OCI-LY1 (cell line): ENCODE measurements at regions not wholly inside any gene's neighbourhood (a gene's known extent, or its start where the extent isn't known, plus 50 kb on each side); places are given as distances from the start of the nearest gene placed in this dataset.

Experiments
- H2AFZ ChIP-seq: fragments of 200-600 bp; sonication (generic), shearing (Covaris generic); 2 replicates; pipeline ENCODE4 v1.6.0; 2014; ENCODE audit warnings: antibody characterized with exemption, mild to moderate bottlenecking, low read length
- H3F3A ChIP-seq: fragments of 200-600 bp; sonication (generic), shearing (Covaris generic); 2 replicates; pipeline ENCODE4 v1.6.0; 2014; ENCODE audit warnings: mild to moderate bottlenecking, antibody characterized with exemption, low read length, moderate library complexity; ENCODE audit not compliant: insufficient read depth
- H3K27ac ChIP-seq: fragments of 200-600 bp; sonication (generic); 2 replicates; pipeline ENCODE4 v1.5.1; 2014; ENCODE audit warnings: low read length, mixed run types, mild to moderate bottlenecking, low read depth; ENCODE audit not compliant: poor library complexity, severe bottlenecking
- H3K27me3 ChIP-seq: fragments of 200-600 bp; sonication (generic); 2 replicates; pipeline ENCODE4 v1.6.0; 2014; ENCODE audit warnings: antibody characterized with exemption, mild to moderate bottlenecking, low read length, moderate library complexity; ENCODE audit not compliant: insufficient read depth
- H3K36me3 ChIP-seq: fragments of 200-600 bp; sonication (generic); 2 replicates; pipeline ENCODE4 v1.6.1; 2014; ENCODE audit warnings: mild to moderate bottlenecking, antibody characterized with exemption, low read length, moderate library complexity, mixed read lengths; ENCODE audit not compliant: insufficient read depth
- H3K4me1 ChIP-seq: fragments of 200-600 bp; sonication (generic); 2 replicates; pipeline ENCODE4 v1.5.1; 2014; ENCODE audit warnings: mild to moderate bottlenecking, low read length, moderate library complexity; ENCODE audit not compliant: insufficient read depth, severe bottlenecking
- H3K4me2 ChIP-seq: fragments of 200-600 bp; sonication (generic), shearing (Covaris generic); 2 replicates; pipeline ENCODE4 v1.6.1; 2014; ENCODE audit warnings: low read length
- H3K4me3 ChIP-seq: fragments of 200-600 bp; sonication (generic); 2 replicates; pipeline ENCODE4 v1.5.1; 2014; ENCODE audit warnings: low read length, low read depth, mild to moderate bottlenecking, mixed read lengths; ENCODE audit not compliant: poor library complexity, severe bottlenecking
- H3K79me2 ChIP-seq: fragments of 200-600 bp; shearing (Covaris generic); 2 replicates; pipeline ENCODE4 v1.6.1; 2016; ENCODE audit warnings: mixed run types, low read length, mixed read lengths; ENCODE audit not compliant: insufficient read depth
- H3K9ac ChIP-seq: fragments of 200-600 bp; sonication (generic), shearing (Covaris generic); 2 replicates; pipeline ENCODE4 v1.6.1; 2014; ENCODE audit warnings: mild to moderate bottlenecking, low read length, mixed read lengths
- H3K9me2 ChIP-seq: fragments of 200-600 bp; sonication (generic), shearing (Covaris generic); 2 replicates; pipeline ENCODE4 v1.6.1; 2014; ENCODE audit warnings: low read depth, mild to moderate bottlenecking, low read length, mixed read lengths
- H3K9me3 ChIP-seq: fragments of 200-600 bp; shearing (Covaris generic); 2 replicates; pipeline ENCODE4 v1.6.1; 2014; ENCODE audit warnings: low read length, mixed read lengths
- H4K20me1 ChIP-seq: fragments of 200-600 bp; sonication (generic), shearing (Covaris generic); 2 replicates; pipeline ENCODE4 v1.6.0; 2016; ENCODE audit warnings: mild to moderate bottlenecking, low read length; ENCODE audit not compliant: insufficient read depth
- EZH2 ChIP-seq: fragments of 200-600 bp; sonication (generic), shearing (Covaris generic); IDR thresholded peaks from 2 replicates; pipeline ENCODE4 v1.8.0; 2017; ENCODE audit warnings: borderline replicate concordance, mixed run types, mild to moderate bottlenecking, antibody characterized with exemption, low read length, moderate library complexity, mixed read lengths
- TF ChIP-seq, protein P1 (sequence below): fragments of 200-600 bp; sonication (generic), shearing (Covaris generic); IDR thresholded peaks from 2 replicates; pipeline ENCODE4 v1.5.1; 2017; ENCODE audit warnings: mild to moderate bottlenecking, antibody characterized with exemption, low read length, moderate library complexity, mixed read lengths

DNA sequence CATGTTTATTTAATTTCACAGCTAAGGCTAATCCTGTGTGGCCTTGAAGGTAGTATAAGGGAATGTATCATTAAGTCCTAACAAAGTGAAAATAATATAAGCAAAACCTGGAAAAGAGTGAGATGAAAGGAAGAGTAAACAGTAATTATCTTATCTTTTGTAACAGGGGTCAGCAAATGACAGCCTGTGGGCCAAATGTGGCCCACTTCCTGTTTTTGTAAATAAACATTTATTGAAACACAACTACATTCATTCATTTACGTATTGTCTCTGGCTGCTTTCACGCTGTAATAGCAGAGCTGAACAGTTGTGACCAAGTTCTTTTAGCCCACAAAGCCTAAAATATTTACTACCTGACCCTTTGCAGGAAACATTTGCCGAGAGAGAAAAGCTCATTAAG, 78.4 kb upstream of the HTR4 start:
- no peak overlapping the region for H3K27ac ChIP-seq
- H3K4me3 ChIP-seq, result no peak overlapping the region
- H2AFZ ChIP-seq, result no peak overlapping the region
- H3K9ac ChIP-seq, result no peak overlapping the region
- H3K79me2 ChIP-seq, result no peaks in the 10 kb centered on the region
- H3K9me2 ChIP-seq, result no peaks in the 10 kb centered on the region
- H3K9me3 ChIP-seq, result no peaks in the 10 kb centered on the region
- no peaks in the 10 kb centered on the region for H4K20me1 ChIP-seq
- TF ChIP-seq EZH2, result no peak
- TF ChIP-seq, protein P1, sequence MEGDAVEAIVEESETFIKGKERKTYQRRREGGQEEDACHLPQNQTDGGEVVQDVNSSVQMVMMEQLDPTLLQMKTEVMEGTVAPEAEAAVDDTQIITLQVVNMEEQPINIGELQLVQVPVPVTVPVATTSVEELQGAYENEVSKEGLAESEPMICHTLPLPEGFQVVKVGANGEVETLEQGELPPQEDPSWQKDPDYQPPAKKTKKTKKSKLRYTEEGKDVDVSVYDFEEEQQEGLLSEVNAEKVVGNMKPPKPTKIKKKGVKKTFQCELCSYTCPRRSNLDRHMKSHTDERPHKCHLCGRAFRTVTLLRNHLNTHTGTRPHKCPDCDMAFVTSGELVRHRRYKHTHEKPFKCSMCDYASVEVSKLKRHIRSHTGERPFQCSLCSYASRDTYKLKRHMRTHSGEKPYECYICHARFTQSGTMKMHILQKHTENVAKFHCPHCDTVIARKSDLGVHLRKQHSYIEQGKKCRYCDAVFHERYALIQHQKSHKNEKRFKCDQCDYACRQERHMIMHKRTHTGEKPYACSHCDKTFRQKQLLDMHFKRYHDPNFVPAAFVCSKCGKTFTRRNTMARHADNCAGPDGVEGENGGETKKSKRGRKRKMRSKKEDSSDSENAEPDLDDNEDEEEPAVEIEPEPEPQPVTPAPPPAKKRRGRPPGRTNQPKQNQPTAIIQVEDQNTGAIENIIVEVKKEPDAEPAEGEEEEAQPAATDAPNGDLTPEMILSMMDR, result no peak
- H3K36me3 ChIP-seq, result no peaks in the 10 kb centered on the region
- H3K27me3 ChIP-seq, result no peaks in the 10 kb centered on the region
- H3K4me1 ChIP-seq, result no peaks in the 10 kb centered on the region
- no peak overlapping the region for H3K4me2 ChIP-seq
- no peaks in the 10 kb centered on the region for H3F3A ChIP-seq

DNA sequence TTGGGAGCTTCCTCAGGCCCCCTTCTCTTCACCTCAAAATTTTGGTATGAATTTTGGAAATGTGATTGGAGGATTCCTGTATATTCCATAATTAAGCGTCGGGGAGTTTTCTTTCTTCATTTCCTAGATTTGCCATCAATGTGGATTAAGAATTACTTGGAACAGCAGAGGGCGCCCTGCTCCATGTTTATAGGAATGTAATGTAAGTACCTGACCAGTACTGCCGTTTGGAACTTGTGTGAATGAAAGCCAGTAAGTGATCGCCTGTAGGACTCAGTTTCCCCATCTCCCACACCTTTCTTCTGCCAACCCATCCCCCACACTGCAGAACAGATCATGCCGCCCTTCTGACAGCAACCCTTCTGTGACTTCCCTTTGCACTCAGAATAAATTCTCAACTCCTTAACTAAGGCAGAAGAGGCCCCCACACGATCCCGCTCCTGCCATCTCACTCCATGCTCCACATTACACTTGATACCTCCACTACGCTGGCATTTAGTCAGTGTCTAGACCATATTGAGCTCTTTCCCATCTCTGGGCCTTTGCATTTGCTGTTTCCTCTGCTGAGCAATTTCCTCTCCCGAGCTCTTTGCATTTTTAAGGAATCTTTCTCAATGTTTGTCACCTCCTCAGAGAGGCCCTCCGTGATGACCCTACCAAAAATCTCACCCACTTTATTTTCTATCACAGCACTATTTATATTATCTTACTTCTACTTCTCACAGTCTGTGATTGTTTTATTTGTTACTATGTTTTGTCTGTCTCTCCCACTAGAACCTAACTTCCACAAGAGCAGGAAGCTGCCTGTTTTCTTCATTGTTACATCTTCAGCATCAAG, 79.5 kb upstream of the HTR4 start:
- Histone ChIP-seq H3F3A (no peaks in the 10 kb centered on the region), H3K9ac (no peak overlapping the region), H3K36me3 (no peaks in the 10 kb centered on the region), H3K27me3 (no peaks in the 10 kb centered on the region), H3K27ac (no peak overlapping the region), H3K9me2 (no peaks in the 10 kb centered on the region), H3K9me3 (no peaks in the 10 kb centered on the region), H3K79me2 (no peaks in the 10 kb centered on the region), H3K4me2 (no peak overlapping the region), H3K4me3 (no peak overlapping the region), H4K20me1 (no peaks in the 10 kb centered on the region), H3K4me1 (no peaks in the 10 kb centered on the region), H2AFZ (no peak overlapping the region)
- no peak for TF ChIP-seq EZH2
- TF ChIP-seq, protein P1, result peak; percentile 70

- Histone ChIP-seq H4K20me1 (no peaks in the 10 kb centered on the region), H3K9me3 (no peaks in the 10 kb centered on the region), H3K27me3 (no peaks in the 10 kb centered on the region), H3K4me2 (no peak overlapping the region), H3K36me3 (no peaks in the 10 kb centered on the region), H3F3A (no peaks in the 10 kb centered on the region), H3K4me1 (no peaks in the 10 kb centered on the region), H3K9ac (no peak overlapping the region), H3K79me2 (no peaks in the 10 kb centered on the region), H3K9me2 (no peaks in the 10 kb centered on the region), H3K27ac (no peak overlapping the region), H3K4me3 (no peak overlapping the region), H2AFZ (no peak overlapping the region)
- no peak for TF ChIP-seq EZH2
- TF ChIP-seq, protein P1, result no peak
Observed at GRCh38 chr5:148734518-148734917, 80.2 kb upstream of the HTR4 start.
